GM23338 (cell line): ENCODE measurements at regions not wholly inside any gene's neighbourhood (a gene's known extent, or its start where the extent isn't known, plus 50 kb on each side); places are given as distances from the start of the nearest gene placed in this dataset.

ENCODE experiments used
- ATAC-seq: fragments of 200-7000 bp; cut with Tn5 transposase; 3 replicates; pipeline ENCODE4 v1.9.1; 2020
- DNase-seq: peaks from one replicate; pipeline ENCODE4 v3.0.0-alpha.2; 2015; ENCODE audit warnings: low spot score
- H2AFZ ChIP-seq: fragments of 200-600 bp; sonication (generic); 2 replicates; pipeline ENCODE4 v1.8.0; 2016; ENCODE audit warnings: antibody characterized with exemption, mild to moderate bottlenecking, moderate library complexity
- H3F3A ChIP-seq: fragments of 200-600 bp; sonication (generic); replicated peaks from 2 replicates; pipeline ENCODE4 v1.8.0; 2017; ENCODE audit warnings: antibody characterized with exemption, mixed run types, low read depth
- H3K27ac ChIP-seq: fragments of 200-600 bp; sonication (generic); 2 replicates; pipeline ENCODE4 v1.6.1; 2016; ENCODE audit warnings: low read depth
- H3K27me3 ChIP-seq: fragments of 200-600 bp; sonication (generic); 2 replicates; pipeline ENCODE4 v1.8.0; 2016; ENCODE audit warnings: mild to moderate bottlenecking, mixed run types, moderate library complexity; ENCODE audit not compliant: insufficient read depth
- H3K36me3 ChIP-seq: fragments of 200-600 bp; sonication (generic); 2 replicates; pipeline ENCODE4 v1.8.0; 2016; ENCODE audit warnings: mild to moderate bottlenecking; ENCODE audit not compliant: insufficient read depth
- H3K4me1 ChIP-seq: fragments of 200-600 bp; sonication (generic); 2 replicates; pipeline ENCODE4 v1.8.0; 2016; ENCODE audit warnings: mild to moderate bottlenecking, moderate library complexity; ENCODE audit not compliant: insufficient read depth
- H3K4me2 ChIP-seq: fragments of 200-600 bp; sonication (generic); 2 replicates; pipeline ENCODE4 v1.7.1; 2017; ENCODE audit warnings: mixed run types
- H3K4me3 ChIP-seq: fragments of 200-600 bp; sonication (generic); 2 replicates; pipeline ENCODE4 v1.6.1; 2016; ENCODE audit warnings: mixed run types
- H3K79me2 ChIP-seq: fragments of 200-600 bp; sonication (generic); replicated peaks from 2 replicates; pipeline ENCODE4 v1.8.0; 2017; ENCODE audit warnings: mild to moderate bottlenecking; ENCODE audit not compliant: insufficient read depth
- H3K9me2 ChIP-seq: fragments of 200-600 bp; sonication (generic); 2 replicates; pipeline ENCODE4 v1.8.0; 2017; ENCODE audit not compliant: insufficient read depth
- H4K20me1 ChIP-seq: fragments of 200-600 bp; sonication (generic); replicated peaks from 2 replicates; pipeline ENCODE4 v1.8.0; 2017; ENCODE audit warnings: mild to moderate bottlenecking; ENCODE audit not compliant: insufficient read depth
- H3K27ac Mint-ChIP-seq: 2 replicates; pipeline ENCODE4 v1.8.0; 2020; ENCODE audit warnings: inconsistent platforms, mild to moderate bottlenecking, moderate library complexity, mixed read lengths
- H3K27me3 Mint-ChIP-seq: 3 replicates; pipeline ENCODE4 v1.8.0; 2022; ENCODE audit warnings: low read depth, mild to moderate bottlenecking, moderate library complexity, mixed read lengths, inconsistent platforms; ENCODE audit not compliant: insufficient read depth, poor library complexity
- H3K36me3 Mint-ChIP-seq: 3 replicates; pipeline ENCODE4 v1.8.0; 2021; ENCODE audit warnings: low read depth, mild to moderate bottlenecking, inconsistent platforms, moderate library complexity, mixed read lengths
- H3K4me1 Mint-ChIP-seq: 3 replicates; pipeline ENCODE4 v1.8.0; 2020; ENCODE audit warnings: mild to moderate bottlenecking, inconsistent platforms, mixed read lengths
- H3K4me3 Mint-ChIP-seq: 3 replicates; pipeline ENCODE4 v1.8.0; 2021; ENCODE audit warnings: moderate library complexity, mild to moderate bottlenecking, inconsistent platforms, mixed read lengths
- H3K9me3 Mint-ChIP-seq: 3 replicates; pipeline ENCODE4 v1.8.0; 2020; ENCODE audit warnings: moderate library complexity, mild to moderate bottlenecking, inconsistent platforms, mixed read lengths
- CREB1 ChIP-seq: fragments of 250-450 bp; sonication (Bioruptor Pico); IDR thresholded peaks from 2 replicates; pipeline ENCODE4 v1.5.0; 2020; ENCODE audit warnings: low read depth, mild to moderate bottlenecking, moderate library complexity
- CTCF ChIP-seq, 2 experiments: fragments of 200-600 bp in 1 of 2; sonication (generic) in 1 of 2; conservative IDR thresholded peaks; 2 replicates each; pipeline versions ENCODE4 v1.5.1 to v1.6.1; 2016 to 2017; ENCODE audit warnings: antibody characterized with exemption in 2 of 2, low read depth in 2 of 2, mild to moderate bottlenecking in 2 of 2, moderate library complexity in 1 of 2
- ETS1 ChIP-seq: IDR thresholded peaks from 2 replicates; pipeline ENCODE4 v1.6.1; 2016; ENCODE audit warnings: antibody characterized with exemption
- EZH2 ChIP-seq: fragments of 200-600 bp; sonication (generic); IDR thresholded peaks from one replicate; pipeline ENCODE4 v1.8.0; 2017; ENCODE audit warnings: antibody characterized with exemption, mild to moderate bottlenecking, low read depth; ENCODE audit not compliant: unreplicated experiment
- JUNB ChIP-seq: IDR thresholded peaks from one replicate; pipeline ENCODE4 v1.6.1; 2016; ENCODE audit warnings: antibody characterized with exemption; ENCODE audit not compliant: unreplicated experiment
- POLR2AphosphoS5 ChIP-seq: IDR thresholded peaks from 2 replicates; pipeline ENCODE4 v1.6.1; 2016; ENCODE audit warnings: antibody characterized with exemption, low read depth
- REST ChIP-seq: IDR thresholded peaks from one replicate; pipeline ENCODE4 v1.6.1; 2018; ENCODE audit warnings: antibody characterized with exemption; ENCODE audit not compliant: unreplicated experiment
- STAT1 ChIP-seq: IDR thresholded peaks from one replicate; pipeline ENCODE4 v1.6.1; 2016; ENCODE audit warnings: antibody characterized with exemption; ENCODE audit not compliant: unreplicated experiment
- ZNF114 ChIP-seq: fragments of 250-450 bp; sonication (Bioruptor Pico); IDR thresholded peaks from 2 replicates; pipeline ENCODE4 v1.5.0; 2020; ENCODE audit warnings: mild to moderate bottlenecking, moderate library complexity
- ZNF331 ChIP-seq: fragments of 250-450 bp; sonication (Bioruptor Pico); IDR thresholded peaks from 2 replicates; pipeline ENCODE4 v1.5.0; 2020; ENCODE audit warnings: low read depth, mild to moderate bottlenecking, moderate library complexity
- ZNF462 ChIP-seq: fragments of 250-450 bp; sonication (Bioruptor Pico); IDR thresholded peaks from 2 replicates; pipeline ENCODE4 v1.5.0; 2020; ENCODE audit warnings: mild to moderate bottlenecking, moderate library complexity

GRCh38 chr12:58489394-58489793 is 430.9 kb downstream of the LRIG3 start:
- Mint-ChIP-seq H3K27ac (no peak overlapping the region), H3K9me3 (no peaks in the 10 kb centered on the region), H3K4me1 (peaks cover 4% of the 10 kb centered on the region; the same call in 1 of the 3 replicates), H3K4me3 (no peak overlapping the region), H3K27me3 (no peaks in the 10 kb centered on the region), H3K36me3 (no peaks in the 10 kb centered on the region)
- H3K27me3 ChIP-seq: no peaks in the 10 kb centered on the region
- no peaks in the 10 kb centered on the region for H3K4me1 ChIP-seq
- no peak for ATAC-seq
- TF ChIP-seq REST: no peak
- TF ChIP-seq EZH2: no peak
- no peak for TF ChIP-seq POLR2AphosphoS5
- TF ChIP-seq CTCF (conservative IDR thresholded peaks at IDR 0.05; ENCODE audit: low read depth in 2 of 2): no peak
- TF ChIP-seq STAT1: no peak
- TF ChIP-seq ZNF331 (CRISPR knock-in tag): no peak
- no peak for TF ChIP-seq CREB1 (CRISPR knock-in tag)
- no peak for TF ChIP-seq ZNF114 (CRISPR knock-in tag)
- TF ChIP-seq JUNB: no peak
- no peak for TF ChIP-seq ZNF462 (CRISPR knock-in tag)
- no peak for TF ChIP-seq ETS1
- H3K4me3 ChIP-seq: no peak overlapping the region
- no peaks in the 10 kb centered on the region for H3F3A ChIP-seq
- no peaks in the 10 kb centered on the region; the same call in 1 of the 2 replicates for H3K9me2 ChIP-seq
- no peak for DNase-seq
- no peak overlapping the region for H3K27ac ChIP-seq
- H4K20me1 ChIP-seq: no peaks in the 10 kb centered on the region
- no peak overlapping the region for H2AFZ ChIP-seq
- no peaks in the 10 kb centered on the region for H3K36me3 ChIP-seq
- no peak overlapping the region for H3K4me2 ChIP-seq
- H3K79me2 ChIP-seq: no peaks in the 10 kb centered on the region
